ENCODE measurements at regions not wholly inside any gene's neighbourhood (a gene's known extent, or its start where the extent isn't known, plus 50 kb on each side); places are given as distances from the start of the nearest gene placed in this dataset.

DNA sequence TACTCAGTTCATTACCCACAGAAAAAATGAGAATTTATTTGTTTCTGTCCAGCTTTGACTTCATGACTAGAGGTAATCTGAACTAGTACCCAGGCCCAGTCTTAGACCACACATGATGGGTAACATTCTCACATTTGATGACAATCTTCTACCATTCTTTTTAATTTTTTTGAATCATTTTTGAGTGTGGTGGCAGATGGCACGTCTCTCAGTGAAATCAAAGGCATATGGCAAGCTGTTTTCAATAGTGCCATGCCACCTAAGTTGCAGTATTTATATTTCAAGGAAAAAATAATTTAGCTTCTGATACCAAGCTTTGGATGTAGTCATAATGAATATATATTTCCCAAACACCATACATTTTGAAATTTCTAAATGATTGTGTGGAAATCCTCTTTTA lies 88.8 kb upstream of the HS3ST5 start:
- in situ Hi-C loops (cut with HindIII; ENCODE audit: low pct_unique_long_range_greater_than_20kb, low sequenced_read_pairs) = no loop called here
- CTCF ChIA-PET = no interaction called here
- no TSS peak for BruUV-seq (replicated peaks)
- Histone ChIP-seq H3K27me3 (ENCODE audit: control insufficient read depth, insufficient read depth, low read length) (no peaks in the 10 kb centered on the region), H3K4me1 (ENCODE audit: control insufficient read depth, insufficient read depth, low read length) (no peaks in the 10 kb centered on the region), H3K9me3 (ENCODE audit: control insufficient read depth, insufficient read depth, low read depth, low read length) (no peaks in the 10 kb centered on the region), H3K27ac (ENCODE audit: low read length) (no peak overlapping the region), H3K4me3 (ENCODE audit: low read depth in 2 of 2, low read length in 2 of 2) (no peak overlapping the region), H3K36me3 (ENCODE audit: control insufficient read depth, insufficient read depth, low read length) (no peaks in the 10 kb centered on the region)
- intact Hi-C loops (cut with micrococcal nuclease; ENCODE audit: unreplicated experiment) = no loop called here
- TF ChIP-seq, protein P1, sequence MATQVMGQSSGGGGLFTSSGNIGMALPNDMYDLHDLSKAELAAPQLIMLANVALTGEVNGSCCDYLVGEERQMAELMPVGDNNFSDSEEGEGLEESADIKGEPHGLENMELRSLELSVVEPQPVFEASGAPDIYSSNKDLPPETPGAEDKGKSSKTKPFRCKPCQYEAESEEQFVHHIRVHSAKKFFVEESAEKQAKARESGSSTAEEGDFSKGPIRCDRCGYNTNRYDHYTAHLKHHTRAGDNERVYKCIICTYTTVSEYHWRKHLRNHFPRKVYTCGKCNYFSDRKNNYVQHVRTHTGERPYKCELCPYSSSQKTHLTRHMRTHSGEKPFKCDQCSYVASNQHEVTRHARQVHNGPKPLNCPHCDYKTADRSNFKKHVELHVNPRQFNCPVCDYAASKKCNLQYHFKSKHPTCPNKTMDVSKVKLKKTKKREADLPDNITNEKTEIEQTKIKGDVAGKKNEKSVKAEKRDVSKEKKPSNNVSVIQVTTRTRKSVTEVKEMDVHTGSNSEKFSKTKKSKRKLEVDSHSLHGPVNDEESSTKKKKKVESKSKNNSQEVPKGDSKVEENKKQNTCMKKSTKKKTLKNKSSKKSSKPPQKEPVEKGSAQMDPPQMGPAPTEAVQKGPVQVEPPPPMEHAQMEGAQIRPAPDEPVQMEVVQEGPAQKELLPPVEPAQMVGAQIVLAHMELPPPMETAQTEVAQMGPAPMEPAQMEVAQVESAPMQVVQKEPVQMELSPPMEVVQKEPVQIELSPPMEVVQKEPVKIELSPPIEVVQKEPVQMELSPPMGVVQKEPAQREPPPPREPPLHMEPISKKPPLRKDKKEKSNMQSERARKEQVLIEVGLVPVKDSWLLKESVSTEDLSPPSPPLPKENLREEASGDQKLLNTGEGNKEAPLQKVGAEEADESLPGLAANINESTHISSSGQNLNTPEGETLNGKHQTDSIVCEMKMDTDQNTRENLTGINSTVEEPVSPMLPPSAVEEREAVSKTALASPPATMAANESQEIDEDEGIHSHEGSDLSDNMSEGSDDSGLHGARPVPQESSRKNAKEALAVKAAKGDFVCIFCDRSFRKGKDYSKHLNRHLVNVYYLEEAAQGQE (IDR thresholded peaks at IDR 0.05; ENCODE audit: insufficient read depth in 1 of 2, low read depth in 2 of 2, low read length in 1 of 2) = no peak
- TF ChIP-seq, protein P2, sequence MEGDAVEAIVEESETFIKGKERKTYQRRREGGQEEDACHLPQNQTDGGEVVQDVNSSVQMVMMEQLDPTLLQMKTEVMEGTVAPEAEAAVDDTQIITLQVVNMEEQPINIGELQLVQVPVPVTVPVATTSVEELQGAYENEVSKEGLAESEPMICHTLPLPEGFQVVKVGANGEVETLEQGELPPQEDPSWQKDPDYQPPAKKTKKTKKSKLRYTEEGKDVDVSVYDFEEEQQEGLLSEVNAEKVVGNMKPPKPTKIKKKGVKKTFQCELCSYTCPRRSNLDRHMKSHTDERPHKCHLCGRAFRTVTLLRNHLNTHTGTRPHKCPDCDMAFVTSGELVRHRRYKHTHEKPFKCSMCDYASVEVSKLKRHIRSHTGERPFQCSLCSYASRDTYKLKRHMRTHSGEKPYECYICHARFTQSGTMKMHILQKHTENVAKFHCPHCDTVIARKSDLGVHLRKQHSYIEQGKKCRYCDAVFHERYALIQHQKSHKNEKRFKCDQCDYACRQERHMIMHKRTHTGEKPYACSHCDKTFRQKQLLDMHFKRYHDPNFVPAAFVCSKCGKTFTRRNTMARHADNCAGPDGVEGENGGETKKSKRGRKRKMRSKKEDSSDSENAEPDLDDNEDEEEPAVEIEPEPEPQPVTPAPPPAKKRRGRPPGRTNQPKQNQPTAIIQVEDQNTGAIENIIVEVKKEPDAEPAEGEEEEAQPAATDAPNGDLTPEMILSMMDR (IDR thresholded peaks at IDR 0.05) = no peak
- TF ChIP-seq TCF7L2 (IDR thresholded peaks at IDR 0.05; ENCODE audit: low read depth, low read length) (no peak), POLR2AphosphoS5 (IDR thresholded peaks at IDR 0.05; ENCODE audit: low read depth, low read length) (no peak), SIN3A (IDR thresholded peaks at IDR 0.05; ENCODE audit: borderline replicate concordance, insufficient read depth, low read depth, low read length) (no peak)
- POLR2A ChIA-PET = no interaction called here
- DNase-seq (ENCODE audit: low read depth, low spot score) (no peak), ATAC-seq (no peak)

DNA sequence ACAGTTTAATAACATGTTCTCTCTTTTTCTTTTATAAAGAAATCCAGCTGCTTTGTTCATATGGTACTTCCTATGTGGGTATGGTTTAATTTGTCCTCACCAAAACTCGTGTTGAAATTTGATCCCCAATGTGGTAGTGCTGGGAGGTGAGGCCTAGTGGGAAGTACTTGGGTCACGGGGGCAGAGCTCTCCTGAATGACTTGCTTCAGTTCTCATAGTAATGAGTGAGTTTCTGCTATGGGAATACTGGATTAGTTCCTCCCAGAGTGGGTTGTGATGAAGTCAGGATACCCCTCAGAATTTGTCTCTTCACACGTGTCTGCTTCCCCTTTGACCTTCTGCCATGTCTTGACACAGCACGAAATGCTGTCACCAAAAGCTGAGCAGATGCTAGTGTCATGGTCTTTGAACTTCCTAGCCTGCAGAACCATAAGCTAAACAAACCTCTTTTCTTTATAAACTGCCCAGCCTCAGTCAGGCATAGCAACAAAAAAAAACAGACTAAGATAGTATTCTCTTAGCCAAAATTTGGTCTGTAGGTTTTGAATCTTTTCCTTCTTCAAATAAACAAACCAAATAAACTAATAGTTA lies 87.8 kb upstream of the HS3ST5 start:
- no peak for DNase-seq (ENCODE audit: low read depth, low spot score)
- TF ChIP-seq, protein P1 (IDR thresholded peaks at IDR 0.05; ENCODE audit: insufficient read depth in 1 of 2, low read depth in 2 of 2, low read length in 1 of 2) = no peak
- TF ChIP-seq SIN3A (IDR thresholded peaks at IDR 0.05; ENCODE audit: borderline replicate concordance, insufficient read depth, low read depth, low read length) = no peak
- TF ChIP-seq, protein P2 (IDR thresholded peaks at IDR 0.05) = no peak
- no peak for TF ChIP-seq TCF7L2 (IDR thresholded peaks at IDR 0.05; ENCODE audit: low read depth, low read length)
- no peak for TF ChIP-seq POLR2AphosphoS5 (IDR thresholded peaks at IDR 0.05; ENCODE audit: low read depth, low read length)
- ChIA-PET CTCF (no interaction called here), POLR2A (no interaction called here)
- Histone ChIP-seq H3K4me1 (ENCODE audit: control insufficient read depth, insufficient read depth, low read length) (no peaks in the 10 kb centered on the region), H3K4me3 (ENCODE audit: low read depth in 2 of 2, low read length in 2 of 2) (no peak overlapping the region), H3K36me3 (ENCODE audit: control insufficient read depth, insufficient read depth, low read length) (no peaks in the 10 kb centered on the region), H3K27me3 (ENCODE audit: control insufficient read depth, insufficient read depth, low read length) (no peaks in the 10 kb centered on the region), H3K9me3 (ENCODE audit: control insufficient read depth, insufficient read depth, low read depth, low read length) (no peaks in the 10 kb centered on the region), H3K27ac (ENCODE audit: low read length) (no peak overlapping the region)
- ATAC-seq = no peak
- in situ Hi-C loops (cut with HindIII; ENCODE audit: low pct_unique_long_range_greater_than_20kb, low sequenced_read_pairs) (no loop called here), intact Hi-C loops (cut with micrococcal nuclease; ENCODE audit: unreplicated experiment) (no loop called here)
- BruUV-seq (replicated peaks) = no TSS peak
